ENCODE measurements at regions not wholly inside any gene's neighbourhood (a gene's known extent, or its start where the extent isn't known, plus 50 kb on each side); places are given as distances from the start of the nearest gene placed in this dataset.

- TF ChIP-seq CTCF (conservative IDR thresholded peaks at IDR 0.05) (no peak), EZH2 (IDR thresholded peaks at IDR 0.05; ENCODE audit: low read depth) (no peak)
Measured at GRCh38 chr11:23090659-23091058, 230.4 kb upstream of the CCDC179 start.

Data from PC-9 (cell line).